B cell (primary cell): ENCODE measurements at regions not wholly inside any gene's neighbourhood (a gene's known extent, or its start where the extent isn't known, plus 50 kb on each side); places are given as distances from the start of the nearest gene placed in this dataset.

ENCODE experiments used
- ATAC-seq: fragments of 200-7000 bp; cut with Tn5 transposase; one replicate; pipeline ENCODE4 v1.10.0; 2021; ENCODE audit warnings: low read depth, mild to moderate bottlenecking, moderate number of reproducible peaks, moderate library complexity
- CTCF ChIA-PET: fragments of 350-600 bp; sonication (Branson Sonifier 250); formaldehyde crosslinking; loops from one replicate; lab custom pipeline; 2021; ENCODE audit warnings: antibody characterized with exemption, inconsistent platforms; lab: Charles Lee
- POLR2A ChIA-PET: fragments of 350-600 bp; sonication (Branson Sonifier 250); formaldehyde crosslinking; loops from one replicate; lab custom pipeline; 2021; ENCODE audit warnings: antibody characterized with exemption; lab: Charles Lee
- DNase-seq: peaks from one replicate; pipeline ENCODE4 v3.0.0; 2013
- H2AFZ ChIP-seq: 2 replicates; pipeline ENCODE4 v1.6.1; 2012; ENCODE audit warnings: mild to moderate bottlenecking, low read depth, low read length; ENCODE audit not compliant: insufficient read depth, poor library complexity, severe bottlenecking
- H3K27ac ChIP-seq, 2 donors: 1 replicate in 1 of 2; 2 replicates in 1 of 2; pipeline ENCODE4 v1.5.1; 2012 to 2013; ENCODE audit warnings: low read length in 2 of 2, mild to moderate bottlenecking in 2 of 2, moderate library complexity in 1 of 2
- H3K27me3 ChIP-seq, 4 experiments: fragments of 200-600 bp in 1 of 4; sonication (generic) in 1 of 4; replicated peaks in 1 of 4; 1 replicate in 2 of 4; 2 replicates in 2 of 4; pipeline versions ENCODE4 v1.6.1 to v1.7.0; 2013 to 2016; ENCODE audit warnings: low read length in 3 of 4, mild to moderate bottlenecking in 2 of 4, mixed read lengths in 1 of 4, moderate library complexity in 1 of 4; ENCODE audit not compliant: insufficient read depth in 4 of 4, control insufficient read depth in 3 of 4; ENCODE audit errors: control extremely low read depth in 1 of 4
- H3K36me3 ChIP-seq, 2 experiments: replicated peaks in 1 of 2; 1 replicate in 1 of 2; 2 replicates in 1 of 2; pipeline versions ENCODE4 v1.6.1 to v1.7.1; 2013; ENCODE audit warnings: low read length in 1 of 2; ENCODE audit not compliant: insufficient read depth in 2 of 2, control insufficient read depth in 1 of 2; ENCODE audit errors: control extremely low read depth in 1 of 2, extremely low read depth in 1 of 2
- H3K4me1 ChIP-seq, 2 donors: fragments of 200-600 bp in 1 of 2; sonication (generic) in 1 of 2; 1 replicate in 1 of 2; 2 replicates in 1 of 2; pipeline versions ENCODE4 v1.5.1 to v1.6.1; 2013 to 2017; ENCODE audit warnings: low read length in 2 of 2; ENCODE audit not compliant: control insufficient read depth in 2 of 2, insufficient read depth in 2 of 2
- H3K4me2 ChIP-seq: replicated peaks from 2 replicates; pipeline ENCODE3; 2012; ENCODE audit warnings: mild to moderate bottlenecking, low read depth, low read length; ENCODE audit not compliant: poor library complexity, severe bottlenecking
- H3K4me3 ChIP-seq, 5 experiments: fragments of 200-600 bp in 1 of 5; sonication (generic) in 1 of 5; 1 replicate in 3 of 5; 2 replicates in 2 of 5; pipeline versions ENCODE4 v1.5.1 to v1.7.0; 2011 to 2016; ENCODE audit warnings: low read length in 4 of 5, mild to moderate bottlenecking in 4 of 5, low read depth in 2 of 5, control low read depth in 1 of 5, moderate library complexity in 1 of 5; ENCODE audit not compliant: insufficient read depth in 1 of 5; ENCODE audit errors: control extremely low read depth in 1 of 5, extremely low read depth in 1 of 5
- H3K79me2 ChIP-seq: fragments of 200-600 bp; sonication (generic); one replicate; pipeline ENCODE4 v1.6.0; 2016; ENCODE audit warnings: low read length; ENCODE audit not compliant: control insufficient read depth, insufficient read depth
- H3K9ac ChIP-seq: fragments of 200-600 bp; sonication (generic); 2 replicates; pipeline ENCODE4 v1.6.1; 2017; ENCODE audit warnings: mild to moderate bottlenecking, low read length, moderate library complexity
- H3K9me3 ChIP-seq, 3 donors: one replicate each; pipeline versions ENCODE4 v1.6.1 to v1.7.1; 2013; ENCODE audit warnings: low read length in 2 of 3; ENCODE audit not compliant: control insufficient read depth in 2 of 3, insufficient read depth in 1 of 3; ENCODE audit errors: control extremely low read depth in 1 of 3
- H4K20me1 ChIP-seq: 2 replicates; pipeline ENCODE4 v1.6.0; 2012; ENCODE audit warnings: mild to moderate bottlenecking, low read length; ENCODE audit not compliant: insufficient read depth, control insufficient read depth, poor library complexity, severe bottlenecking
- H3K27ac Mint-ChIP-seq: one replicate; pipeline ENCODE4 v1.8.0; 2021; ENCODE audit warnings: mixed read lengths
- H3K27me3 Mint-ChIP-seq: one replicate; pipeline ENCODE4 v1.8.0; 2021; ENCODE audit warnings: mixed read lengths
- H3K4me1 Mint-ChIP-seq: one replicate; pipeline ENCODE4 v1.8.0; 2021; ENCODE audit warnings: mixed read lengths
- H3K4me3 Mint-ChIP-seq: one replicate; pipeline ENCODE4 v1.8.0; 2021; ENCODE audit warnings: mixed read lengths
- H3K9me3 Mint-ChIP-seq: one replicate; pipeline ENCODE4 v1.8.0; 2022; ENCODE audit warnings: mixed read lengths; ENCODE audit not compliant: insufficient read depth
- CTCF ChIP-seq: fragments of 200-600 bp; IDR thresholded peaks from one replicate; pipeline ENCODE4 v1.8.0; 2022; ENCODE audit warnings: antibody characterized with exemption, mild to moderate bottlenecking
- EZH2 ChIP-seq: IDR thresholded peaks from 2 replicates; pipeline ENCODE4 v1.6.1; 2012; ENCODE audit warnings: borderline replicate concordance, low read depth, mild to moderate bottlenecking, moderate library complexity, low read length; ENCODE audit not compliant: insufficient read depth, poor library complexity, severe bottlenecking
- WGBS: methylation state at CpG from one replicate; pipeline ENCODE4 v1.1.5; 2013; ENCODE audit warnings: missing lambda C conversion rate; ENCODE audit not compliant: insufficient coverage; 5-methylcytosine and 5-hydroxymethylcytosine counted together
- intact Hi-C: fragments of 100-400 bp; cut with micrococcal nuclease; formaldehyde crosslinking; loops from one replicate; pipeline ENCODE4 v1.10.0; 2022

DNA sequence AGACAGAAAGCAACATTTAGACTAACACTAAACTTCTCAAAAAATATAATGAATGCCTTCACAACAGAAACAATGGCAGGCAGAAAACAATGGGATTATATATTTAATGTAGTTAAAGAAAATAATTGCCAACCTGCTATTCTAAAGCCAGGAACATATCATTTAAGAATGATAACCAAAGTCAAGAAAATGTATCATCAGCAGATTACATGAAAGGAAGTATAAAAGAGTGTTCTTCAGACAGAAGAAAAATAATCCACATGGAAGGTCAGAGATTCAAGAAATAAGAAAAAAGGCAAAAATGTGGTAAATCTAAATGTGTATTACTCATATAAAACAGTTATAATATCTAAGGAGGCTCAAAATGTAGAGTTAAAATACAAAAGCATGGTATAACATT, 98.1 kb downstream of the CYP26A1 start:
- ATAC-seq, result no peak
- no peak overlapping the region for H2AFZ ChIP-seq
- Mint-ChIP-seq H3K27me3 (peaks cover 23% of the 10 kb centered on the region), H3K9me3 (peaks cover 6% of the 10 kb centered on the region), H3K27ac (no peak overlapping the region), H3K4me1 (no peaks in the 10 kb centered on the region), H3K4me3 (no peak overlapping the region)
- no peak overlapping the region for H3K4me3 ChIP-seq
- no peaks in the 10 kb centered on the region for H3K36me3 ChIP-seq
- H3K9me3 ChIP-seq, result peaks cover 0 to 17% (median 11%) of the 10 kb centered on the region in 3 donors
- no peak overlapping the region for H3K9ac ChIP-seq
- H3K4me1 ChIP-seq, result no peaks in the 10 kb centered on the region
- POLR2A ChIA-PET, result no interaction called here
- H4K20me1 ChIP-seq, result no peaks in the 10 kb centered on the region
- CTCF ChIA-PET, result no interaction called here
- H3K27me3 ChIP-seq, result no peaks in the 10 kb centered on the region
- H3K27ac ChIP-seq, result no peak overlapping the region
- TF ChIP-seq EZH2 (no peak), CTCF (no peak)
- no peaks in the 10 kb centered on the region for H3K79me2 ChIP-seq
- H3K4me2 ChIP-seq, result no peak overlapping the region
- intact Hi-C loops, result no loop called here
- DNase-seq, result no peak

DNA sequence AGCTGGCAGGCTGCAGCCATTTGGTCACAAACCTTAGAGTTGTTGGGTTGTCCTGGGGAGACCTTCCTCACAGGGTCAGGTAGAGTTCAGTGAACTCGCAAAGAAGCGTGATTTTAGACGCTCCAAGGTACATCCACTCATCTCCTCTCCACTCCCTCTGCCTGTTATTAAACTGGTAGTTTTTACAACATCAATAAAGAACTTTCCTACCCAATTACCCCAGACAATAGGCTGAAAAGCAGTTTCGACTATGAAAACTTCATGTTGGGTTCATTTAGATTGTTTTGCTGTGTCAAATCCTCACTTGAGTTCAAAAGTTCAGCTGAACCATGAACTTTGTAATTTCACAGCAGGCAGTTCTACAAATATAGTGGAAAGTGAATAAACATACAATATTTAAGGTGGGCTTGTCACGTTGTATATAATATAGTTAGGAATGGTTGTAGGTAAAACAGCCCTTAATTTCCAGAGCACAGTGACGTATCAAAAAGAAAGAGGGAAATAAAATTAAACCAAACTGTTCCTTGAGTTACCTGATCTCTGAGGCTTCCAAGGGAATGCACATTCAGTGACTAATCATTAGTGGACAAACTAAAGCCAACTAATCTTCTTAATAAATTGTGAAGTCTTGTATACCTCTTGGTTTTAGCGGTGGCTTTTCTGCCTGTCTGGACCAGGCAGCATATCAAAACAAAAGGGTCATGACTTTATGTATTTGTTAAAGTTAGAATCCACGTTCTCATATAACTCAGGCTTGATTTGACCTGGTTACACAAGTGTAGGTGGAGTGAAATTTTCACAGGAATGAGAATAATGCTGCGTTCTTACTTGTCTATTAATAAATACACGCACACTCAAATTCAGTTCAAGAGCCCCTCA, 100.5 kb downstream of the CYP26A1 start:
- H3K27me3 ChIP-seq, result no peaks in the 10 kb centered on the region
- Mint-ChIP-seq H3K27me3 (peaks cover 13% of the 10 kb centered on the region), H3K9me3 (peaks cover 6% of the 10 kb centered on the region), H3K4me3 (no peak overlapping the region), H3K4me1 (no peaks in the 10 kb centered on the region), H3K27ac (no peak overlapping the region)
- intact Hi-C loops, result no loop called here
- 80% methylated on average over 1 of the region's 10 CpGs for WGBS
- no peaks in the 10 kb centered on the region for H3K4me1 ChIP-seq
- no peaks in the 10 kb centered on the region for H3K36me3 ChIP-seq
- ChIA-PET POLR2A (no interaction called here), CTCF (no interaction called here)
- H3K4me2 ChIP-seq, result no peak overlapping the region
- no peak overlapping the region for H3K27ac ChIP-seq
- H3K9me3 ChIP-seq, result peaks cover 0 to 11% (median 10%) of the 10 kb centered on the region in 3 donors
- no peaks in the 10 kb centered on the region for H3K79me2 ChIP-seq
- TF ChIP-seq CTCF, result no peak
- no peak for TF ChIP-seq EZH2
- ATAC-seq (no peak), DNase-seq (no peak)
- H3K4me3 ChIP-seq, result no peak overlapping the region
- no peak overlapping the region for H3K9ac ChIP-seq
- no peak overlapping the region for H2AFZ ChIP-seq
- no peaks in the 10 kb centered on the region for H4K20me1 ChIP-seq
